IgD-negative memory B cell (primary cell): ENCODE measurements at regions not wholly inside any gene's neighbourhood (a gene's known extent, or its start where the extent isn't known, plus 50 kb on each side); places are given as distances from the start of the nearest gene placed in this dataset.

Experiments used
- H3K27ac Mint-ChIP-seq, 3 donors: one replicate each; pipeline ENCODE4 v1.8.0; 2020 to 2022; ENCODE audit warnings: mild to moderate bottlenecking in 3 of 3, mixed read lengths in 3 of 3, moderate library complexity in 1 of 3
- H3K27me3 Mint-ChIP-seq: one replicate; pipeline ENCODE4 v1.8.0; 2021; ENCODE audit warnings: mixed read lengths
- H3K36me3 Mint-ChIP-seq: one replicate; pipeline ENCODE4 v1.8.0; 2020; ENCODE audit warnings: mild to moderate bottlenecking, mixed read lengths
- H3K4me1 Mint-ChIP-seq, 3 donors: one replicate each; pipeline ENCODE4 v1.8.0; 2020 to 2022; ENCODE audit warnings: mixed read lengths in 3 of 3, mild to moderate bottlenecking in 1 of 3
- H3K4me3 Mint-ChIP-seq, 4 donors: one replicate each; pipeline ENCODE4 v1.8.0; 2020 to 2022; ENCODE audit warnings: mild to moderate bottlenecking in 4 of 4, mixed read lengths in 4 of 4, moderate library complexity in 3 of 4
- H3K9me3 Mint-ChIP-seq, 3 donors: one replicate each; pipeline ENCODE4 v1.8.0; 2020 to 2021; ENCODE audit warnings: mixed read lengths in 3 of 3, mild to moderate bottlenecking in 1 of 3

DNA sequence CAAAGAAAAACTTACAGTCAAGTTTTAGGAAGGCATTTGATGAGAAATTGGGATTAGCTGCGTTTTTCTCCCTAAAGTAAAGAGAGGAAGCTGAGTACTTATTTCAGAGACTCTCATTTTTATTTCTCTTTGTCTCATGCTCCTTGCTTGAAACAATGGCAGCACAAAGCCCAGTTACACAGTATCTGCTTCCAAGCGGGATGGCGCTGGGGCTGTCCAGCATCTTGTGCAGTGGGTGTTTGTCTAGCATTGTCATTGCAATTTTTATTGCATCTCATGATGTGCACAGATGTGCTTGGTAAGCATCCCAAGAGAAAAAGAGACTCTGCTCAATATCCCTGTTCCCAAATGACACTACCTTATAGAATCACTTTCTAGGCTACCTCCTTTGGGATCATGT is 102.8 kb upstream of the ZNF521 start:
- no peaks in the 10 kb centered on the region for H3K27me3 Mint-ChIP-seq
- H3K4me3 Mint-ChIP-seq = no peak overlapping the region
- no peaks in the 10 kb centered on the region for H3K36me3 Mint-ChIP-seq
- H3K9me3 Mint-ChIP-seq = peaks cover 0 to 5% (median 2%) of the 10 kb centered on the region in 3 donors
- H3K4me1 Mint-ChIP-seq = no peaks in the 10 kb centered on the region
- H3K27ac Mint-ChIP-seq = no peak overlapping the region

DNA sequence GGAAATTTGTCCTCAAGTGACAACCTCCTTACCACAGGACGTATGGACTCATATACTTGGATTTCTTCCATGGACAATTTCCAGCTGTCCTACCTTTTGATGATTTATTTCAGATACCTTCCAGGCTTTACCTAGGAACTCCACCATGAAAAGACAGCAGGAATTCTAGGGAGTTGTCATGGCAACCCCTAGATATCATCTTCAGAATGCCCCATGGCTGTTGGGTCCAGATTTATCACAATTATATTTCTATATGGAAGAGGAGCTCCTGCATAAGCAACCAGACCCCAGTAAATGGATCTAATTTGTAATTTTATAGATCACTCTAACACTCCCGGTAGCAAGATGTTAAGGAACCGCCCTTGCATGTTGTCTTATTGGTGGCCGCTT is 102.3 kb upstream of the ZNF521 start:
- H3K4me1 Mint-ChIP-seq = no peaks in the 10 kb centered on the region
- no peaks in the 10 kb centered on the region for H3K36me3 Mint-ChIP-seq
- H3K27ac Mint-ChIP-seq = no peak overlapping the region
- peaks cover 0 to 5% (median 2%) of the 10 kb centered on the region in 3 donors for H3K9me3 Mint-ChIP-seq
- no peak overlapping the region for H3K4me3 Mint-ChIP-seq
- no peaks in the 10 kb centered on the region for H3K27me3 Mint-ChIP-seq

DNA sequence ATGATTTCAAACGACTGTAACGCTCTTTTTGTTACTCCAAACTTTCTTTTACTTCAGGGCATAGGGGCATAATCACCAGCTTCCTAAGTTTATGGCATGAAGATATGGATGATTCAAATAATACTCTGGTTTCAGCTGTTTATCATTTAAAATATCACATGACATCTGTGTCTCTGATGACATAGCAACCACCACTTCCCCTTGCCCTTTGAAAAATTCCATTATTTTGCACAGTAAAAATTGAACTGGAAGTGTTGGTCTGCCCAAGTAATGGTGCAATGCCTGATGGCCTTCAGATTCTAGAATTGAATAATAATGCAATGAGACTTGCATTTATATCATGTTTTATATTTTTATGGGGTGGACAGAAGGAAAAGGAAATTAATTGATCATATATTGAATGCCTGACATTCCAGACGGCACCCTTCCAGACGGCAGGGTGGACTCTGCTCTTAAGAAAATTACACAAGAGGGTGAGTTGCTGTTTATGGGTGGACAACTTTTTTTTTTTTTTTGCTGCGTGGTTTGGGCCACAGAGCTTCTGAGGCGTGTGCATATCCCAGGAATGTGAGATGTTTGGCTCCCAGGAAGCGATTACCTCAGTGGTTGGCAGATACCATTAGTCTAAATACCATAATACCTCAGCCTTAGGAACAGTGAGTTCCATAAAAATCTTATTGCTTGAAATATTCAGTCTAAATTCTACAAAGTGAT is 101.7 kb upstream of the ZNF521 start:
- Mint-ChIP-seq H3K4me1 (no peaks in the 10 kb centered on the region), H3K36me3 (no peaks in the 10 kb centered on the region), H3K27ac (no peak overlapping the region), H3K27me3 (no peaks in the 10 kb centered on the region), H3K4me3 (no peak overlapping the region), H3K9me3 (peaks cover 0 to 5% (median 2%) of the 10 kb centered on the region in 3 donors)

DNA sequence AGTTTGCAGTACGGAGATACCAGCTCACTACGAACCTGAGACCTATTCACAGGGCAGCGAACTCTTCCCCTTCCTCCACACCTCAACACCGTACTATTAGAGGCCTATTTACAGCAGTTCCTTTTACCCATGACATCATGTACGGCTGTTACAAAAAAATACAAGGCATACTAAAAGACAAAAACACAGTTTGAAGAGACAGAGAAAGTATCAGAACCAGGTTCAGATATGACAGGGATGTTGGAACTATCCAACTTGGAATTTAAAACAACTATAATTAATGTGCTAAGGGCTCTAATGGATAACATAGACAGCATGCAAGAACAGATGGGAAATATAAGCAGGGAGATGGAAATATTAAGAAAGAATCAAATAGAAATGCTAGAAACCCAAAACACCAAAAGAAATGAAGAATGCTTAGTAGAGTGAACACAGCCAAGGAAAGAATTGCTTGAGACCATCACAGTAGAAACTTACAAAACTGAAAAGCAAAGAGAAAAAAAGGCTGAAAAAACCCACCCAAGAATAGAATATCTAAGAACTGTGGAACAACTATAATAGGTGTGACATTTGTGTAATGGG is 99.2 kb upstream of the ZNF521 start:
- Mint-ChIP-seq H3K27ac (no peak overlapping the region), H3K36me3 (no peaks in the 10 kb centered on the region), H3K27me3 (no peaks in the 10 kb centered on the region), H3K4me3 (no peak overlapping the region), H3K9me3 (peaks cover 0 to 6% (median 0%) of the 10 kb centered on the region in 3 donors), H3K4me1 (no peaks in the 10 kb centered on the region)

DNA sequence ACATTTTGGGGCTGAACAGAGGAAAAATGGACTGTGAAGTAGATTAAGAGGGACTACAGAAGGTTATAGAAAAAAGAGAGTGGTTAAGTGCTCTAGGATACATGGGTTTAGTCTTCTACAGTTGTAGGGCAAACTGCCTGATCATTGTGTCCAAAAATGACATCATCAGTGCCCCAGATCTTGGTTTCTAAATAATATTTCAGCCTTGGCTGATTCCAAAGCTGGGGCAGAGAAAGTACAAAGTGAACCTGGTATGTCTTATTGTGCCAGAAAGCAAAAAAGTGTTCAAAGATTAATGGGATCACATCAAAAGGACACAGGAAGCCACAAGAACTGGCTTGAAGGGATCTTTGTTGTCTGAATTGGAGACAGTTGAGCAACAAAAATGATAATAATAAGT is 97.1 kb upstream of the ZNF521 start:
- H3K4me3 Mint-ChIP-seq = no peak overlapping the region
- no peaks in the 10 kb centered on the region for H3K4me1 Mint-ChIP-seq
- no peaks in the 10 kb centered on the region for H3K27me3 Mint-ChIP-seq
- no peaks in the 10 kb centered on the region for H3K36me3 Mint-ChIP-seq
- peaks cover 0 to 6% (median 0%) of the 10 kb centered on the region in 3 donors for H3K9me3 Mint-ChIP-seq
- H3K27ac Mint-ChIP-seq = no peak overlapping the region

DNA sequence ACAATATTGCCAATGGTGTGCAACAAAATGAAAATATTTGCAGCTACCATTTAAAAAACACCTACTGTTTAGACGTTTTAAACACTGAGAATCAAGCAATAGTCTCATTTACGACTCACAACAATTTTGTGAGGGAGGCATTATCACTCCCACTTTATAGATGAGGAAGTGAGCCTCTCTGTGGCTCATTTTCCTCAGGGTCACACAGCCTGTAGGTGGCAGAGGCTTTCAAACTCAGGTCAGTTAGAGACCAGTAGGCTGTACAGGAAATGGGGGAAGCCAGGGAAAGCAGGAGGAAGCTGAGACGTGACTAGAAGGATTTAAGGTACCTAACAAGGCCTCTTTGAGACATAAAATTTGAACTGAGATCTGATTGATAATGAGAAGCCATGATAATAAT is 95.0 kb upstream of the ZNF521 start:
- H3K27ac Mint-ChIP-seq = no peak overlapping the region
- no peaks in the 10 kb centered on the region for H3K36me3 Mint-ChIP-seq
- H3K27me3 Mint-ChIP-seq = peaks cover 1% of the 10 kb centered on the region
- no peaks in the 10 kb centered on the region for H3K4me1 Mint-ChIP-seq
- H3K4me3 Mint-ChIP-seq = no peak overlapping the region
- peaks cover 0 to 7% (median 0%) of the 10 kb centered on the region in 3 donors for H3K9me3 Mint-ChIP-seq

DNA sequence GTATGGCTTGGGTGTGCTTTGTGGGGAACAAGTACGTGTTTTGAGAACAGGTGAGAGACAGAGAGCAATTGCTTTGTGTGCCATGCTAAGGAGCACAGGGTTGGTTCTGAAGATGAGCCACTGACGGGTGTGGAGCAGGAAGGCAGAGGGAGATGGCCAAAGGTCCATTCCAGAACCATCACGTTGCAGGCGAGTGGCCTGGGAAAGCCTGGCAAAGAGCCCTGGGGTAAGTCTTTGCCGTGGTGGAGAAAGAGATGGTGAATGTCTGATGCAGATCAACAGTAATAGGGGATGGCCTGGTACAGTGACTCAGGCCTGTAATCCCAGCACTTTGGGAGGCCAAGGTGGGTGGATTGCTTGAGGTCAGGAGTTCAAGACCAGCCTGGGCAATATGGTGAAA is 93.5 kb upstream of the ZNF521 start:
- no peak overlapping the region for H3K4me3 Mint-ChIP-seq
- peaks cover 1% of the 10 kb centered on the region for H3K27me3 Mint-ChIP-seq
- no peaks in the 10 kb centered on the region for H3K36me3 Mint-ChIP-seq
- H3K4me1 Mint-ChIP-seq = no peaks in the 10 kb centered on the region
- no peak overlapping the region for H3K27ac Mint-ChIP-seq
- H3K9me3 Mint-ChIP-seq = peaks cover 0 to 4% (median 0%) of the 10 kb centered on the region in 3 donors

DNA sequence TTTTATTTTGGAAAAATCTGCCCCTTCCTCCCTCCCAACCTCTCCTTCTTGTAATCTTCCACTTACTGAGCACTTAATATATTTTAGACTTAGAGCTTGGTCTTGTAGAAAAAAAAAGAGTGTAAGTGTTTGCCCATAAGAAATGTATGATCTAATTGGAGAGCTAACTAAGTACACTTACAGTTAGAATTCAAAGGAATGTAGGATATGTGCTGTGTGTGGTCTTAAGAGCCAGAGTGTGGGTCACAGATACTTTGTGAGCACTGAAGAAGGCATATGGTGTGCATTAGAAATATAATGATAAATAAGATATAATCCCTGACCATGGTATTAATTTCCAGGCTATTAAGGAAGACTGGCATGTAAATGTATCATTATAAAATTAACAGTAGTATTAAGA is 91.8 kb upstream of the ZNF521 start:
- no peak overlapping the region for H3K4me3 Mint-ChIP-seq
- peaks cover 1% of the 10 kb centered on the region for H3K27me3 Mint-ChIP-seq
- no peaks in the 10 kb centered on the region for H3K36me3 Mint-ChIP-seq
- H3K9me3 Mint-ChIP-seq = peaks cover 0 to 4% (median 0%) of the 10 kb centered on the region in 3 donors
- no peak overlapping the region for H3K27ac Mint-ChIP-seq
- H3K4me1 Mint-ChIP-seq = no peaks in the 10 kb centered on the region

DNA sequence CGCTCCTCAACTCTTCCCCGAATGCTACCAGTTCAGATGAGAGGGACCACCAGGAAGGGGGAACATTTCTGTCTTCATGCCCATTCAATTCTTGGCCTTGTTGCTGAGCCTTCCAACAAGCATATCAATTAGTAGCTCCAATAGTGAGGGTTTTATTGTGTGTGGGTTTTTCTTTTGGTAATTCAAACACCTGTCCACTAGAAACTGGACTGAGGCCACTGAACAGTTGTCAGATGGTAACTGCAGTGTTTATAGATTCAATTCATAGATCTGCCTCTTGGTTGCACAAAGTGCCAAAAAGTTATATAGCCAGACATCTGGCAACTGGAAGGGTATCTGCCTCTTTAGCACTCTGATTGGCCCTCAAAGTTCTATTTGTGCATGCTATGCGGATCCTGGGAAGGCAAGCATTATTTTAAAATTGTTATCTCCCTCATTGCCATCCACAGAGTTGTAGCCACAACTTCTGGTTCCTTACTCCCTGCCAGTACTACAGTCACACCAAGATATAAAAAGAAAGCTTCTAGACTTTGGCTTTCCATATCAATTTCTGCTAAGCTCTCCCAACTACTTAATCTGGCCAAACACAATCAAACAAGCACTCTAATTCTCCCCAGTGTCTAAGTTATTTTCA is 83.3 kb upstream of the ZNF521 start:
- H3K4me1 Mint-ChIP-seq = no peaks in the 10 kb centered on the region
- no peaks in the 10 kb centered on the region for H3K27me3 Mint-ChIP-seq
- H3K27ac Mint-ChIP-seq = no peak overlapping the region
- no peak overlapping the region for H3K4me3 Mint-ChIP-seq
- no peaks in the 10 kb centered on the region for H3K9me3 Mint-ChIP-seq
- no peaks in the 10 kb centered on the region for H3K36me3 Mint-ChIP-seq

DNA sequence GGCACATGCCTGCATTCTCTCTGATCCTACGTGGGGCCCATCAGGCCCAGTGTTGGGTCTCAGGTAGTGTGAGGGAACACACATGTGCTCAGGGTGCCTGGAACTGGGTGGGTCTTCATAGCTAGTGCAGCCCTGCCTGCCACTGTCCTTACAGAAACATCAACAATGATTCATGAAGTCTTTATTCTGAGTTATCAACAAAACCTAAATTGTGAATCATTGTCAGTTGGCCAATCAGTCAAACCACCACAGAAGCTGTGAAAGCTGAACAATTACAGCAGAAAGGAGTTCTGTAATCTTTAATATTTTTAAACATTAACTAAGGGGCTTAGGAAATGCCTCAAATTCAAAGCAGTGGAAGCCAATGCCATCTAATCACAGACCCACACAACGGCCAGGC is 82.8 kb upstream of the ZNF521 start:
- Mint-ChIP-seq H3K4me1 (no peaks in the 10 kb centered on the region), H3K9me3 (no peaks in the 10 kb centered on the region), H3K4me3 (no peak overlapping the region), H3K27me3 (no peaks in the 10 kb centered on the region), H3K36me3 (no peaks in the 10 kb centered on the region), H3K27ac (no peak overlapping the region)

DNA sequence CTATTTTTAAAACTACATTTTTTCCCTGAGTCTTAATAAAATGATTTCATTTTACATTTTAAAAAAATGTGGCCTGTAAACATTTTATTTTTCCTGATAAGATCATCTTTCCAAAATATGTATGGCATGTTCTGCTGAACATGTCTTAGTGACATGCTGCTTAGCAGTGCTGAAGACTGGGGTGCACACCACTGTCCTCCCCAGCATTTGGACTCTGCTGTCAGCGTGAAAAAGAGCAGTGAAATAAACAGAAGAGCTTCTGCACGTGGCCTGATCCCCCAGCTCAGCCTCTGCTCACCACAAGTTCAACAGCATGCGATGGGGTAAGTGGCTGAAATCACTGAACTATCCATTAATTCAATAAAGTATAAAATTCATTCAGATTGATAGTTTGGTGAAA is 81.6 kb upstream of the ZNF521 start:
- Mint-ChIP-seq H3K4me3 (no peak overlapping the region), H3K27ac (no peak overlapping the region), H3K27me3 (no peaks in the 10 kb centered on the region), H3K4me1 (no peaks in the 10 kb centered on the region), H3K9me3 (no peaks in the 10 kb centered on the region), H3K36me3 (no peaks in the 10 kb centered on the region)

DNA sequence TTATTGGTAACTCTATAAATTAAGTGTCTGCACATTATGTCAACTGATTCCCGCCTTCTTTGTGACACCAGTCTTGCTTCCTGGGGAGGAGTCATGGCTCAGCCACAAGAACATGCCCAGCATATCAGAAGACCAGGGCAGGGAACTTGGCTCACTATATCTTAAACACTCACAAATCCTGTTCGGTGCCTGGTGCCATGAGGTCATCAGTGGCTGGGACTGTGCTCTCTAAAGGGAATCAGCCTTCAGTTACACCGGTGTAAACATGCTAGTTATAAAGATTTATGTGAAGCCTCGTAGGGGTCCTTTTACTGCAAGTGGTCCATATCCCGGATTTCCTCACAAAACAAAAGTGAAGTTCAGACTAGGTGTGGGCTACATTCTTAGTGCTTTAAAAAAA is 73.1 kb upstream of the ZNF521 start:
- Mint-ChIP-seq H3K27me3 (peaks cover 2% of the 10 kb centered on the region), H3K9me3 (peaks cover 2 to 6% (median 4%) of the 10 kb centered on the region in 3 donors), H3K27ac (no peak overlapping the region), H3K4me1 (no peaks in the 10 kb centered on the region), H3K36me3 (no peaks in the 10 kb centered on the region), H3K4me3 (no peak overlapping the region)

DNA sequence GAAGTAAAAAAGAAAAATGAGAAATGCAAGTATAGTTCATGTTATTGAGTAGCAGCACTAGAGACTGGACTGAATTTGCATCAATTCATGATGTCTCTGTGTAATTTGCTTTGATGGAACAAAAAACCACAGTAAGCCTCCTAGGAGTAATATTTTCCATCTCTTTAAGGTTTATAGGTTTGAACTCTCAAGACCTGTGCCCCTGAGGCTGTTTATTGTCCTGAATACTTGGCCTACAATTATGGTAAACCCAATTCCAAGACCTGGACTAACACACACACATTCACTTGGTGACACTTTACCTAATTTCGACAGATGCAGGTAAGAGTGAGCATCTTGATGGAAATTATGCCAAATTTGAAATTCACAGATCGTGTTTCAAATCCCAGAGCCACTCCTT is 71.8 kb upstream of the ZNF521 start:
- Mint-ChIP-seq H3K9me3 (peaks cover 2 to 6% (median 4%) of the 10 kb centered on the region in 3 donors), H3K4me3 (no peak overlapping the region), H3K27me3 (peaks cover 2% of the 10 kb centered on the region), H3K36me3 (no peaks in the 10 kb centered on the region), H3K27ac (no peak overlapping the region), H3K4me1 (no peaks in the 10 kb centered on the region)

DNA sequence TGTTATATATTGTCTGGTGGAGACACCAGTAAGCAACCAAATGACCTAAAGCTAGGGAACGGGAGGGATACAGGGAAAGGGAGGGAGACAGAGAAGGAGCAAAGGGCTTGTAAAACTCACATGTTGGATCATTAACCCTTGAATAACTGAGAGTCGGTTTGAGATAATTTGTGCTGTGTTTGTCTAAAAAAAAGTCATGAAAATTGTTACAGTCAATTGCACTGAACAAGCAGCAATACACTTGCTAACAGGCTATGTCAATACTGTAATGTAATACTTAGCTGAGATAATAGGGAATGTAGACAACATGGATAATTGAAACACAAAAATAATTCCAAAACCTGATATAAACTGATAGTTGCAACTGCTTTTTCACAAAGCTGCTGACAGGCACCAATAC is 71.3 kb upstream of the ZNF521 start:
- Mint-ChIP-seq H3K27ac (no peak overlapping the region), H3K4me1 (no peaks in the 10 kb centered on the region), H3K36me3 (no peaks in the 10 kb centered on the region), H3K4me3 (no peak overlapping the region), H3K27me3 (peaks cover 2% of the 10 kb centered on the region), H3K9me3 (peaks cover 2 to 6% (median 4%) of the 10 kb centered on the region in 3 donors)

DNA sequence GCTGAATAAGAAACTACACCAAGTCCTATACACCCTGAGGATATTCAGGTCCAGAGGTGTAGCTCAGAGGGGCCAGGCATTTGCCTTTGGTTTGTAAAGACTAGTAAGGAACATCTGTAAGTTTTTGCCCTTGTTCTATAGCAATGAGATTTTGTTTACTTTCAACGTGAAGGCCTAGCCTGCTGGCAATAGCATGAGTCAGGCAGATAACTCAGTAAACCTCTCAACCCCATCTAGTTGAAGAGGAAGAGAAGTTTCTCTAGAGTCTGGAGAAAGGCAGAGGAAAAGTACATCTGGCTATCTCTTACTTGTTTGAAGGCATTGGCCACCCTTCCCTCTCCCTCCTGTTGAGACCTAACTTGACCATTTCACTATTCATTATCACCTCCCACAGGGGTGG is 70.3 kb upstream of the ZNF521 start:
- Mint-ChIP-seq H3K27ac (no peak overlapping the region), H3K36me3 (no peaks in the 10 kb centered on the region), H3K4me1 (no peaks in the 10 kb centered on the region), H3K9me3 (peaks cover 2 to 4% (median 2%) of the 10 kb centered on the region in 3 donors), H3K4me3 (no peak overlapping the region), H3K27me3 (no peaks in the 10 kb centered on the region)
